ENCODE measurements at regions not wholly inside any gene's neighbourhood (a gene's known extent, or its start where the extent isn't known, plus 50 kb on each side); places are given as distances from the start of the nearest gene placed in this dataset.
"Not testable (repeated sequence)": the region's sequence is repeated elsewhere in the genome, so short reads cannot be mapped to it uniquely, and the experiment has no call there.

DNA sequence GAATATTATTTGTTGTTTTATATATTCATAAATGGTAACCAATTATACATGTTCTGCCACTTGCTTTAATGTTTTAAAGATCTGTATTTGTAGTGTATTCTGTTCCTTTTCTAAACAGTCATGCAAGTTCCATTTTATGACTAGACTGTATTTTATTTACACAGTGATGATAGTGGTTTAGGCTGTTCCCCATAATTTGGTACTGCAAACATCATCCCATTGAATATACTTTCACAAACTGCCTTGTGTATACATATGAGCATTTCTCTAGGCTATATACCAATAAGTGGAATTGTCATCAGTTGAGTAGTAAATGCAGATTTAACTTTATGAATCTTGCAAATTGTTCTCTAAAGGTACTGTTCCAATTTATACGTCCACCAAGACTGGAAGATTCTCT is 738.0 kb downstream of the EPHA7 start:
- TF ChIP-seq, protein P1, sequence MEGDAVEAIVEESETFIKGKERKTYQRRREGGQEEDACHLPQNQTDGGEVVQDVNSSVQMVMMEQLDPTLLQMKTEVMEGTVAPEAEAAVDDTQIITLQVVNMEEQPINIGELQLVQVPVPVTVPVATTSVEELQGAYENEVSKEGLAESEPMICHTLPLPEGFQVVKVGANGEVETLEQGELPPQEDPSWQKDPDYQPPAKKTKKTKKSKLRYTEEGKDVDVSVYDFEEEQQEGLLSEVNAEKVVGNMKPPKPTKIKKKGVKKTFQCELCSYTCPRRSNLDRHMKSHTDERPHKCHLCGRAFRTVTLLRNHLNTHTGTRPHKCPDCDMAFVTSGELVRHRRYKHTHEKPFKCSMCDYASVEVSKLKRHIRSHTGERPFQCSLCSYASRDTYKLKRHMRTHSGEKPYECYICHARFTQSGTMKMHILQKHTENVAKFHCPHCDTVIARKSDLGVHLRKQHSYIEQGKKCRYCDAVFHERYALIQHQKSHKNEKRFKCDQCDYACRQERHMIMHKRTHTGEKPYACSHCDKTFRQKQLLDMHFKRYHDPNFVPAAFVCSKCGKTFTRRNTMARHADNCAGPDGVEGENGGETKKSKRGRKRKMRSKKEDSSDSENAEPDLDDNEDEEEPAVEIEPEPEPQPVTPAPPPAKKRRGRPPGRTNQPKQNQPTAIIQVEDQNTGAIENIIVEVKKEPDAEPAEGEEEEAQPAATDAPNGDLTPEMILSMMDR (IDR thresholded peaks at IDR 0.05): no peak
- TF ChIP-seq POLR2A (IDR thresholded peaks at IDR 0.05): no peak
- Histone ChIP-seq H3K4me1 (no peaks in the 10 kb centered on the region), H3K27me3 (no peaks in the 10 kb centered on the region), H3K27ac (no peak overlapping the region), H3K36me3 (no peaks in the 10 kb centered on the region), H3K4me3 (replicated peaks in 1 of 3) (no peak overlapping the region), H3K9me3 (no peaks in the 10 kb centered on the region)
- 93 to 96% methylated on average over 1 of the region's 1 CpG for WGBS, 2 donors
- no peak for DNase-seq
- intact Hi-C loops (cut with DNase I): no loop called here

DNA sequence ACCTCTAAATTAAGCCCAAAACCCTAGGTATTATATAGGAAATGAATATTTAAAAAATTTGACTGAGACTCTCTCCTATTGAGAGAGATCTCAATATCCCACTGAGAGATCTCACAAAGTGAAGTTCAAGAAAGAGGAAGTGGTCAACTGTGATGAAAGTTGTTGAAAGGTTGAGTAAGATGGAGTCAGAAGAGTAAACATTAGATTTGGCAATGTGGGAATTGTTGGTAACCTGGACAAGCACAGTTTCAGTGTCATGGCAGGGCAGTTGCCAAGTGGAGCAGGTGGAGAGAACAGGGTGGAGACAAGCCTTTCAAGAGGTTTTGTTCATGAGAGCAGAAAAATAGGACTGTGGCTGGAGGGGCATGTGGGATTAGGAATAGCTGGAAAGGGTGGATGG is 747.9 kb downstream of the EPHA7 start:
- H3K4me1 ChIP-seq; H3K4me3 ChIP-seq (replicated peaks in 1 of 3); DNase-seq; H3K36me3 ChIP-seq; intact Hi-C loops (cut with DNase I); H3K27me3 ChIP-seq; H3K27ac ChIP-seq; H3K9me3 ChIP-seq: not testable (repeated sequence)

DNA sequence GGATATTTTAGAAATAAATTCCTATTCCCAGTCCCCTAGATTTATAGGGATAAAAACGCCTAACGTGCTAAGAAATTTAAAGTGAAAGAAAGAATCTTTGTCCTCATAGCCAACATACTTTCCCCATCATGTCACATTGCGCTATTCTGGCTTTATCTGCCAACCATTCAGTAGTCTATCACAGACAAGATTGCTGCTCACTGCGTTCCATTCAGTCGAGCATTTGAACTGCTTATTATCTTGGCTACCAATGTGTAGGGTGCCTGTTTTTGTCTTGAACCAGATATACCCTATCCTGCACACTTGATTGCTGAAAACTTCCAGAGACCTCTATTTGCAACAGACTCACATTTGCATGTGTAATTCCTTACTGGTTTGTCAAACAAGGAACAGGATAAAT is 751.5 kb downstream of the EPHA7 start:
- TF ChIP-seq POLR2A (IDR thresholded peaks at IDR 0.05): no peak
- TF ChIP-seq, protein P1 (IDR thresholded peaks at IDR 0.05): no peak
- intact Hi-C loops (cut with DNase I): no loop called here
- Histone ChIP-seq H3K27ac (no peak overlapping the region), H3K4me3 (replicated peaks in 1 of 3) (no peak overlapping the region), H3K4me1 (no peaks in the 10 kb centered on the region), H3K9me3 (no peaks in the 10 kb centered on the region), H3K36me3 (no peaks in the 10 kb centered on the region), H3K27me3 (no peaks in the 10 kb centered on the region)
- WGBS, 2 donors: 57 to 68% methylated on average over 5 of the region's 5 CpGs
- no peak for DNase-seq

DNA sequence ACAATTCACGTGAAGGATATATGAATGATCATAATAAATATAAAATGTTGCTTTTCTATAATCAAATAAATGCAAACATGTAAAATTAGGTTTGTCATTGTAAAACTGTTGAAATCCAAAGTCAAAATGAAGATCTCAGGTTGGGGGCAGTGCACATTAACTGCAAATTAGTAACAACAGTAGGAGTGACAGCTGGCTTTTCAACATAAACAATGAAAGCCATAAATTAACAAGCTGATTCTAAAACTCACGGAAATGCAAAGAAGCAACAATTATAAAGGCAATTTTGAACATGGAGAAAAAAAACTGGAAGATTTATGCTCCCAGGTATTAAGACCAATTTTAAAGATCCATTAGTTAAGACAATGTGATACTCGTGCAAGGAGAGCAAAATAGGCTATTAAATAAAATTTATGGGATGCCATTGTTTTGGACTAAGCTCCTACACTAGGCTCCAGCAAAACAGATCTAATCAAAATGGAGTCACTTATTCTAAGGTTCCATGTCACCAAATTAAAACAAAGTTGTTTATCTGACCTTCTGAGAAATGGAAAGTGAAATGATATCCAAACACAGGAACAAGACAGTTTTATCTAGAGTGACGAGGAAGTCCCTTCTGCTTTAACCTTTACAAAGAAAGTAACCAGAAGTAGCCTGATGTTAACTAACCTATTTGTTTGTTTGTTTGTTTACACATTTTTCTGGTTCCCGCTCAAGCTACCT is 770.8 kb downstream of the EPHA7 start:
- TF ChIP-seq, protein P1 (IDR thresholded peaks at IDR 0.05): no peak
- no peak for TF ChIP-seq POLR2A (IDR thresholded peaks at IDR 0.05)
- DNase-seq: no peak
- Histone ChIP-seq H3K36me3 (no peaks in the 10 kb centered on the region), H3K27me3 (no peaks in the 10 kb centered on the region), H3K27ac (no peak overlapping the region), H3K9me3 (no peaks in the 10 kb centered on the region), H3K4me1 (no peaks in the 10 kb centered on the region), H3K4me3 (replicated peaks in 1 of 3) (no peak overlapping the region)
- intact Hi-C loops (cut with DNase I): no loop called here
- 69 to 75% methylated on average over 5 of the region's 5 CpGs for WGBS, 2 donors

DNA sequence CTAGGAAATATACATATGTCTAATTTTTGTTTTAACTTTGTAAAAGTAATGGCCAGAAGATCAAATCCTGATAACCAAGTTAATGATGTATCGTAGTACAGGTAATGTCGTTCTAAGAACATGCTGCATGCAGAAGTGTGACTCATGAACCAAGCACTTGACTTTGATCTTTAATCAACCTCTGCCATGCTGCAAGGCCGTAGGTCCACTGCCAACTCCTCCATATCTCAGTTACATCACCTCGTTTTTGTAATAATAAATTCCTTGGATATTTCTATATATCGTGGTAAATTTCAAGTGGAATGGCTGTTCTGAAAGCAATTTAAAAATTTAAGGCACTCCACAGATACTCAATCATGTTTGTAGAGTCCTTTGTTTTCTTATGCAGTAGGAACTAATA is 771.7 kb downstream of the EPHA7 start:
- no peak for DNase-seq

More for the DNA sequence above, 771.7 kb downstream of the EPHA7 start:
- no peaks in the 10 kb centered on the region for H3K9me3 ChIP-seq
- no peaks in the 10 kb centered on the region for H3K4me1 ChIP-seq
- H3K27me3 ChIP-seq: no peaks in the 10 kb centered on the region
- H3K36me3 ChIP-seq: no peaks in the 10 kb centered on the region
- 66 to 68% methylated on average over 5 of the region's 5 CpGs for WGBS, 2 donors
- no peak overlapping the region for H3K27ac ChIP-seq
- intact Hi-C loops (cut with DNase I): no loop called here
- H3K4me3 ChIP-seq (replicated peaks in 1 of 3): no peak overlapping the region
- TF ChIP-seq, protein P1 (IDR thresholded peaks at IDR 0.05): no peak
- TF ChIP-seq POLR2A (IDR thresholded peaks at IDR 0.05): no peak

Measured in thyroid gland (tissue), 4 donors.